22Rv1 (cell line): ENCODE measurements at regions not wholly inside any gene's neighbourhood (a gene's known extent, or its start where the extent isn't known, plus 50 kb on each side); places are given as distances from the start of the nearest gene placed in this dataset.

Experiments used
- H3K27ac ChIP-seq: fragments of 450-650 bp; 2 replicates; pipeline ENCODE4 v1.5.1; 2017
- CTCF ChIP-seq: fragments of 450-650 bp; IDR thresholded peaks from 2 replicates; pipeline ENCODE4 v1.5.1; 2017; ENCODE audit warnings: mild to moderate bottlenecking
- ZFX ChIP-seq: fragments of 450-650 bp; IDR thresholded peaks from 2 replicates; pipeline ENCODE4 v1.6.1; 2017; ENCODE audit warnings: antibody characterized with exemption, borderline replicate concordance

GRCh38 chr18:10274301-10274700, 180.1 kb upstream of the APCDD1 start:
- no peak overlapping the region for H3K27ac ChIP-seq
- no peak for TF ChIP-seq ZFX
- TF ChIP-seq CTCF = no peak

DNA sequence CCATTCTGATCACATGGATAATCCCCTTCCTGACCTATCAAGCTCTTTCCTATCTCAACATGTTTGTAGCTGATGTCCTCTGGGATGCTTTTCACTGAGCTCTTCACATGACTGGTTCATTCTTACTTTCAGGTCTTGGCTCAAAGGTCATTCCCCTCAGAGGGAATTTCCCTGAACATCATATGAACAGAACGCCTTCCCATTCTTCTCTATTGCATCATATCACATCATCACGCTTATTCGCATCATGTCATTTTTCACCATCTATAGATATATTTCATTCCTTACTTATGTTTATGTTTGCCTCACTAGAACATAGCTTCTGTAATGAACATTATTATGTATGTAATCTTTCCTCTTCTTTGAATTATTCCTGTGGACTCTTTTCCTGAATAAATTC, 178.9 kb upstream of the APCDD1 start:
- no peak overlapping the region for H3K27ac ChIP-seq
- TF ChIP-seq CTCF (no peak), ZFX (no peak)

DNA sequence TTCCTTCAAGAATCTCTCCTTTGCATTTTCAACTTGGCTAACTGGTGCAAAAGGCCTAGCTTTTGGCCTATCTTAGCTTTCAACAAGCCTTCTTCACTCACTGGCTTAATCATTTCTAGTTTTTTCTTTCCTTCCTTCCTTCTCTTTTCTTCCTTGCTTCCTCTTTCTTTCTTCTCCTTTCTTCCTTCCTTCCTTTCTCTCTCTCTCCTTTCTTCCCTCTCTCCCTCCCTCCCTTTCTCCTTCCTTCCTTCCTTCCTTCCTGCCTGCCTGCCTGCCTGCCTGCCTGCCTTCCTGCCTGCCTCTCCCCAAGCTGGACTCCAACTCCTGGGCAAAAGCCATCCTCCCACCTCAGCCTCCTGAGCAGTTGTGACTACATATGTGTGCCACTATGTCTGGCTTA, 176.2 kb upstream of the APCDD1 start:
- no peak overlapping the region for H3K27ac ChIP-seq
- TF ChIP-seq CTCF (no peak), ZFX (no peak)

GRCh38 chr18:10279471-10279870, 175.0 kb upstream of the APCDD1 start:
- no peak overlapping the region for H3K27ac ChIP-seq
- TF ChIP-seq ZFX (no peak), CTCF (no peak)

DNA sequence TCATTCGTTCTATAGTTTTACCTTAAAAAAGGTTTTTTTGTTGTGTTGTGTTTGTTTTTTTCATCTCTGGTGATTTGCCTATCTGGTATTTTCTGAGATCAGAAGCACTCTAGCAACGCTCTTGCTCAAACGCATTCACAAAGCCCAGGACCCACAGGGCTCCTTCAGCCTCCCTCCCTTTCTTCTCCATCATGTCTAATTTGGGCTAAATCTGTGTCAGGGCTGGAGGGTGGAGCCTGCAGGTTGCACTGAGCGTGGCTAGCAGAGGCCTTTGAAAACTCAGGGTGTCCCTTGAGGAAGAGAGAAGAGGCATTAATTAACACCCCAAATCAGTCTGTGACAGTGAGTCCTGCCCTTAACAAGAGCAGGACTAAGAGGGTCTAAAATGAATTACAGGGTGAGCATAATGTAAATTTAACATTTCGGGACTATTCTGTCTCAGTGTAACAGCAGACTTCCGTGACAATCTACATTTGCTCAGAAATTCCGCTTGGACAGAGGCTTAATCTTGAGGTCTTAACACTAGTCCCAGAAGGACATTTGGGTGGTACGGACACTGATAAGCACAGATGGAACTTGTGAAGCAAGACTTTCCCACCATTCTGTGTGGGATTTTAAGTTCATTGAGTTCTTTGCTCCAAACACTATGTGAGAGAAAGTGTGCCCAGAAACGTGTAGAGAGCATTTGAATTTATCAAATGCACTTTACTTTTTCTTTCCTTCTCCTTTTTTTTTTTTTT, 174.4 kb upstream of the APCDD1 start:
- TF ChIP-seq CTCF = no peak
- TF ChIP-seq ZFX = no peak
- H3K27ac ChIP-seq = no peak overlapping the region

DNA sequence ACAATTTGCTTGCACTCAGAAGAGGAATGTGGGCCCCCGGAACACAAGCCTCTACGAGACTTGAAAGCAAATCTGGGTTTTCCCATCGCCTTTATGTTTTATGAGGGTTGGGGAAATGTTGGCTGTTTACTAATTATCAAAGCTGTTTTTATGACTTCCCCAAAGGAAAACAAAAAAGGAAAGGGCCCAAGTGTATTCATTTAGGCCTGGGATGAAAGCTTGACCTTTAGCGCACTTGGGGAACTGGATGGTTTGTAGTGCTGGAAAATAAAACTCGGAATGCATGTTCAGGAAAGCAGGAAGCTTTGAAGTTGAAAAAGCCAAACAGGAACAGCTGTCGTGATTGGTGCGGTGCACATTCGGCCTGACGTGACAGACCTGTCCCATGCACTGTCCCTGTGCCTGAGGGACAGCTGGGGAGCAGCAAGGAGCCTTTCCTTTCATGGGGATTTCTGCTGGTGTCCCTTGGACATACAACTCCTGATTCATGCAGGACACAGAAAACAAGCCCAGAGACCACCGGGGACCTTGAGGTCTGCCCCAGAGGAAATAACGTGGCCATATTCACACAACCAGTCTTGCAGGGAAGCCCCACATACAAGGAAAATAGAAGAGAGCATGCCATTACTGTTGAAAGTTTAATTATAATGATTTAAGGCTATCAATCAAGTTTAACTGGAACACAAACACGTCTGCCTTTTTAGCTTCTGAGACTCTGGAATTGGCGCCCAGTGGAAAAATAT, 169.7 kb upstream of the APCDD1 start:
- no peak overlapping the region for H3K27ac ChIP-seq
- TF ChIP-seq ZFX = no peak
- no peak for TF ChIP-seq CTCF

- no peak overlapping the region for H3K27ac ChIP-seq
These were observed 169.2 kb upstream of the APCDD1 start for GRCh38 chr18:10285283-10285640.

More at GRCh38 chr18:10285283-10285640, 169.2 kb upstream of the APCDD1 start:
- no peak for TF ChIP-seq ZFX
- no peak for TF ChIP-seq CTCF
